GM18508 (cell line): ENCODE measurements at regions not wholly inside any gene's neighbourhood (a gene's known extent, or its start where the extent isn't known, plus 50 kb on each side); places are given as distances from the start of the nearest gene placed in this dataset.
A peak's percentile ranks its signal among the peaks of the same experiment; 100 is the strongest.
"Not testable (repeated sequence)": the region's sequence is repeated elsewhere in the genome, so short reads cannot be mapped to it uniquely, and the experiment has no call there.

ENCODE experiments used
- ATAC-seq: cut with Tn5 transposase; IDR thresholded peaks from one replicate; pipeline ENCODE4 v1.9.1; 2021; ENCODE audit warnings: moderate number of reproducible peaks; ENCODE audit not compliant: insufficient read depth, unreplicated experiment

DNA sequence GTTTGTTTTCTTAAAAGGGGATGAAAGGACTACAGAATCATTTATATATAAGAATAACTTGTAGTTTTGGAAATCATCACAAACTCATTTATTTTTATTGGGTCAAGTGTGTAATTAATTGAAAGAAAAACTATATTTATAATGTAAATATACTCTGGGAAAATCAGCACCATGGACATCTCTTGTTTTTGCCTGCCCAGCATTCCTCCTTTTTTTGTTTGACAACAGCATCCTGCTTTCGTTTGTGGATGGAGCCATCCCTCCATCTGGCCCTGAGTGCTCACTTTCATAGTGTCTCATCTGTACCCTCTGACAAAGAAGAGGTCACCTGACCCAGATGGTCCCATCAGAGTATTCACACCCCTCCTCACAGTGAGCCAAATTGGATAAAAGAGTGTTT, 308.2 kb upstream of the HTR1E start:
- ATAC-seq = no peak

DNA sequence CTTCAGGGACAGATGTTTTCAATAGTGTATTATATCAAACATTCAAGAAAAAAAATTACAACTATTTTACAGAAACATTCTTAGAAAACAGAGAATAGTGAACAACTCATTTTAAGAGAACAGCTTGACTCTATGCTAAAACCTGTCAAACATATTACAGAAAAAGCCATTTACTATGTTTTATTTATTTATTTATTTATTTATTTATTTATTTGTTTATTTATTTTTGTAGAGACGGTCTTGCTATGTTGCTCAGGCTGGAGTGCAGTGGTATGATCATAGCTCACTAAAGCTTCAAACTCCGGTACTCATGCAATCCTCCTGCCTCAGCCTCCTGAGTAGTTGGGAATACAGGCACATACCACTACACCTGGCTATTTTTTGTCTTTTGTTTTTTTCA, 317.9 kb upstream of the HTR1E start:
- ATAC-seq = no peak

DNA sequence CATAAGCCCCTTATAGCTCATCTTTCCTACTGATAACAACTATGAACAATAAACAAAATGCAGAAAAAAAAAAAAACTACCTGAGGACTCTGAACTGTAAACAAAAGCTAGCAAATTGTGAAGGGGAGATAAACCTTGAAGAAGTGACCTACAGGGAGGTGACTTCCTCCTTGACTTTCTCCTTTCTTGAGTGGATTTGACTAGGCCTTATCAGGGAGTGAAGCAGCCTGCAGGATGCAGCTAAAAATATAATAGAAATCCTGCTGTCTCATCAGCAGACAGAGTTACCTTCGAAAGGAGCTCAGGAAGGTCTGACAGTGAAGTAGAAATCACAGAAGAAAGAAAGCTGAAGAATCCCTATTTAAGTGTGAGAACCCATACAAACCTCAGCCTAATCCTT, 322.0 kb upstream of the HTR1E start:
- no peak for ATAC-seq

DNA sequence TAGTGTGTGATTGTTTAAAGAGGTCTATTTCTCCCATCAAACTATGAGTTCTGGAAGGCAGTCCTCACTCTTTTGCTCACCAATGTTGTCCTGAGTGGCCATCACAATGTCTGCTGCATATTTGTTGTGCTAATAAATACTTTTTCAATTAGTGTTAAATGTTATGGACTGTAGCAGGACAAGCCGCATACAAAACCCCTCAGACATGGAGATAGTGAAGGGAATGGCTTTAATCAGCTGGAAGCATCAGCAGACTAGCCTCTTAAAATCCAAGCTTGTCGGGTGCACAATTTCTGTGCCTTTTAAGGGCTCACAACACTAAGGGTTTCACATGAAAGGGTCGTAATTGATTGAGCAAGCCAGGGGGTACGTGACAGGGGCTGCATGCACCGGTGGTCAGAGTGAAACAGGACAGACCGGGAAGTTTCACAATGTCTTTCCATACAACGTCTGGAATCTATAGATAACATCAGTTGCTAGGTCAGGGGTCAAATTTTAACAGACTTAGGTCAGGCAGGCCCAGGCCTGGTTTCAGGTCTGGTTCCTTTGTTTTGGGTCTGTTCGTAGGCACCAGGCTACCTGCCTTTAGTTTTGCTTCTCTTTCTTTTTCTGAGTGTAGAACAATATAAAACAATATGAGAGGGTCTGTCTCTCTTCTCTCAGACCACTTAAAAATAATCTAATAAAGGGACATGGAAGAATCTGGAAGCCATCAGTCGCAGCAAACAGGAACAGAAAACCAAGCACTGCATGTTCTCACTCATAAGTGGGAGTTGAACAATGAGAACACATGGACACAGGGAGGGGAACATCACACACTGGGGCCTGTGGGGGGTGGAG, 327.6 kb upstream of the HTR1E start:
- ATAC-seq = no peak

DNA sequence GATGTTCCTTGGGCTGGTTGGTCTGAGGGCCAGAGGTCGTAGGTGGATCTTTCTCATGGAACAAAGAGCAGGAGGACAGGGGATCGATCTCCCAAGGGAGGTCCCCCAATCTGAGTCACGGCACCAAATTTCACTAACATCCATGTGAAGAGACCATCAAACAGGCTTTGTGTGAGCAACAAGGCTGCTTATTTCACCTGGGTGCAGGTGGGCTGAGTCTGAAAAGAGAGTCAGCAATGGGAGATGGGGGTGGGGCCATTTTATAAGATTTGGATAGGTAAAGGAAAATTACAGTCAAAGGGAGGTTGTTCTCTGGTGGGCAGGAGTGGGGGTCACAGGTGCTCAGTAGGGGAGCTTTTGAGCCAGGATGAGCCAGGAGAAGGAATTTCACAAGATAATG, 334.0 kb upstream of the HTR1E start:
- ATAC-seq = not testable (repeated sequence)

DNA sequence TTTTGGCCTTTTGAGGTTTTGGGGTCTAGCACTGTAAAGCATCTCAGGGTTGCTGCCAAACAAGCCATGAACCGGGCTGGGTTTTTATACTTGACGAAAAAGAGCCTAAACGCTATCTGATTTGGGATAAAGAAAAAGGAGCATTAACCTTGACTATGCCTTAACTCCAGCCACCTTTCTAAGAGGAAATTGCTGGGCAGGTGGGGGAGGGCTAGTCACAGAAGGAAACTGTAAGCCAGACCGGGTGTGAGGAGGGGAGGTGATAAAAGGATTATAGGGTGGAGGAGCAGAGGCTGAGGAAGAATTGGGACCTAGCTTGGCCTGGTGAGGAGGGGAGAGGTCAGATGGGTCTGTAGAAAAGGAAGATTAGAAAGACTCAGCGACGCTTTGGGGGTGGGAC, 335.2 kb upstream of the HTR1E start:
- ATAC-seq = not testable (repeated sequence)

DNA sequence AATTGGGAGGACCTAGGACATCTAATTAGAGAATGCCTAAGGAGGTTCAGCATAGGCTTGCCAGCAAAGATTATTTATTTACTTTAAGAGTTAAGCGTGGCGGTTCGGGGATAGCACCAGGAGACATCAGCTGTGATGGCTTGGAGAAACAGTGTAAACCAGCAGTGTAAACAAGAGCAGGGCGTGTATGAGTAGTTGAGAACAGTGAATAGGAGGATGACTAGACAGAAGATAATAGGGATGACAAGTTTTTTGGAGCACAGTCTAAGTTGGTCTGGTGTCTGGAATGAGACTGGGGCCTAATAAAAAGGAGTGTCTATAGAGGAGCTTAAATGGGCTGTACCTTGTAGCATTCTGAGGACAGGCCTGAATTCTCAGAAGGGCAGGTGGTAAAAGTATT, 338.4 kb upstream of the HTR1E start:
- ATAC-seq = not testable (repeated sequence)

DNA sequence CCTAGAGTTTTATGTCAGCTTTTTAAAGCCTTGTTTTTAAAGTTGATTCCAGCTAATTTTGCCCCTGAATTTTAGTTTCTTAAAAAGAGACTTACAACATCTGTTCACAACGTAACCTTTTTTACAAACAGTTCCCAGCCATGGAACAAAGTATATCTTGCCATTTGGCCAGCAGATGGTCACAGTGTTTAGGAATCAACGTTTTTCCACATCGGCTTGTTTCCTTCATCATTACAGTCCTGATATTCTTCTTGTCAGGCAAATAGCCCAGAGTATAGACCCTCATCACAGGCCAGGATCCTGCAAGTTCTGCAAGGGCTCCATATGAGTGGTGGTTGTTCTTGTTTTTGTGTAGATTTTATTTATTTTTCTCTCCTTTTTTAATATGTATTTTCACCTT, 341.7 kb upstream of the HTR1E start:
- no peak for ATAC-seq

DNA sequence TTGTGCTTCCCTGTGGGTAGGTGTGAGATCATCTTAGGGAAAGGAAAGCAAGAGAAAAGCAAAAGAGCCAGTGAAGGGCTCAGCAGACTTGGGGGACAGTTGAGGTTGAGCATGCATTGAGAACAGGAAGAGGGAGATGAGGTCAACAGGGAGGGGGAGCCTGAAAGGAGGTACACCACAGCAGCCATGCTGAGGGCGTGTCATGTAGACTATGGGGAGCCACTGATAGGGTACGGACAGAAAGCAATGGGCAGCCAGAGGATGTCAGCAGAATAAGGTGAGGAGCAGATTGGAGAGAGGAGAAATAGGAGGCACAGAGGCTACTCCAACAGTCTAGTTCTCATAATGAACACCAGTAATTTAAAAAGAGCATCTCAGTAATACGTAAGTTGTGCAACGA, 351.1 kb upstream of the HTR1E start:
- ATAC-seq = no peak

DNA sequence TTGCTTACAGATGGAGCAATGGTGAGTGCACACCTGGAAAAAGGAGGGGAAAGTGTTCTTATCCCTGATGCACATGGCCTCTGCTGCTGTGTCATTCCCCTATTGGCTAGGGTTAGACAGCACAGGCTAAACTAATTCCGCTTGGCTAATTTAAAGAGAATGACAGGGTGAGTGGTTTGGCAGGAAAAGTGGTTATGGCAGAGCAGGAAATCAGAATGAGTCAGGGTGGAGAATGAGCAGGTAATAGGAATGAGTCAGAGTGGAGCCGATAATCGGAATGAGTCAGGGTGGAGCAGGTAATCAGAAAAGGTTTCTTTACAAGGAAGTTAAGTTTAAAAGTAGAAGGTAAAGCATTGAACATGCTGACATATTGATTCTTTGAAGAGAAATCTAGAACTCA, 355.5 kb upstream of the HTR1E start:
- ATAC-seq = no peak

DNA sequence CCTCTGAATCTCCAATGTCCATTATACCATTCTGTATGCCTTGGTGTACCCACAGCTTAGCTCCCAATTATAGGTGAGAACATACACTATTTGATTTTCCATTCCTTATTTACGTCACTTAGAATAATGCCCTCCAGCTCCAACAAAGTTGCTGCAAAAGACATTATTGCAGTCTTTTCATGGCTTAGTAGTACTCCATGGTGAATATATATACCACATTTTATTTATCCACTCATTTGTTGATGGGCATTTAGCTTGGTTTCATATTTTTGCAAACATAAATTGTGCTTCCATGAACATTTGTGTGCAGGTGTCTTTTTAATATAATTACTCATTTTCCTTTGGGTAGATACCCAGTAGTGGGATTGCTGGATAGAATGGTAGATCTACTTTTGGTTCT, 374.1 kb upstream of the HTR1E start:
- no peak for ATAC-seq

DNA sequence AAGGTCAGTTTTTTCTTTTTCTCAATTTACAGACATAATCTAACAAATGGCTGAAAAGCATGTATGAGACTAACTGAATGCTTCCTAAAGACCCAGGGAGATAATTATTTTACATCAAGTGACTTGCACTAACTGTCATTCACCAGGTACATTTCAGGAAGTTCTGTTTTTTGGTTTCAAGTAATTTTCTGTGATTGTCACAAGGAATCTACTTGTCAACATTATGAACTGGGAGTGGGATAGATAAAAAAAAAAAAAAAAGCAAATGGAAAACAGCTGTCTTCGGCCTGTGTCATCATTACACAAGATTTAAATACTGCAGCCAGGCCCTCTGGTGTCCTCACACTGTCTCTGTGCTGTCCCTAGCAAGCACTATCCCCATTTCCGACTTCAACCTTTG, 379.0 kb upstream of the HTR1E start:
- no peak for ATAC-seq

DNA sequence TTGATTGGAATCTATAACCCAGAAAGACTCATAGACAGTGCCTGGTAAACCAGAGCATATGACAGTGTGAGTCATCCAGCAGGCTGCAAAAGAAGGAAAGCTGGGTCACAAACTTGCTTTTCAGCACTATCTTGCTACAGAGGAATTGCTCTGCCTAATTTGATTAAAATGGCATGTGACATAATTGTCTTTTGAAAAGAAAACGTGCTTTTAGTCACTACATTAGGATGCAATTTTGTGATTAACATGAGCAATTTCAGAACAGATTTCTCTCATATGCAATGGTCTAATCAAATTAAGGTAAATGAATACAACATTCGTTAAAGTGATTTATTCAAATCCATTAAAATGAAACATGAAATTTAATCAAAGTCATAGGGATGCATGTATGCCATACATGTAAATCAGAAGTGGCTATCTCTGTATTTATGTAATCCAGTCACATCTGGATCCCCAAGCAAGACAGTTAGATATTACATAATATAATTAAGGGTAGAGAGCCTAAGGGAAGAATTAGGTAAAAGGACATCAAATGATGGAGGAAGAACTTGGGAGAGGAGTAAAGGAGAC, 400.0 kb upstream of the HTR1E start:
- ATAC-seq = no peak

DNA sequence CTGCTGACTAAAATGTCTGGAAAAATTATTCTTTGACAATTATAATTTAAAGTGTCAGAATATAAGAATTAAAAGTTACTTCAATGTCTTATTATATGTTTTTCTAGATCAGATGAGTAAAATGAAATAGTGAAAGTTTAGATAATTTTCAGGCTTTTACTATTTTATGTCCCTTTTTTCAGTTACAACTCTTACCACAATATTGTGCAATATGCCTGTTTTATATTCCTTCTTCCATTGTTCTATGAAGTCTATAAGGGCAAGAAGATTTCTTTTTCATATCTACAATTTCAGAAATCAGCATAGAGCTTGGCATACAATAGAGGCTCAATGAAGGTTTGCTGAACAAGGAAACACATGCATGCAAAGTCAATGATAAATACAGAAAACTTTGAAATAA, 401.2 kb upstream of the HTR1E start:
- no peak for ATAC-seq

DNA sequence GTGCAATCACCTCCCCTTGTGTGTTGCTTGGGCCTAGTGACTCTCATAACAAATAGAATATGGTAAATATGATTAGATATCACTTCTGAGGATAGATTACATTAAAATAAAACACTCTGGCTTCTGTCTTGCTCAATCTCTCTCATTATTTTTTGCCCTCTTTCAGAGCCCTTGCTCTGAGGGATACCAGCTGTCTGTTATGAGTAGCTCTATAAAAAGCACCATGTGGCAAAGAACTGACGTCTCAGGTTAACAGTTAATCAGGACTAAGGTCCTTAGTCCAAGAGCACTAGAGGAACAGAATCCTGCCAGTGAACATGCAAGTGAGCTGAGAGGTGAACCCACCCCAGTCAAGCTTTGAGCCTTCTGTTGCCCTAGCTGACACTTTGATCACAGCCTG, 402.2 kb upstream of the HTR1E start:
- no peak for ATAC-seq

DNA sequence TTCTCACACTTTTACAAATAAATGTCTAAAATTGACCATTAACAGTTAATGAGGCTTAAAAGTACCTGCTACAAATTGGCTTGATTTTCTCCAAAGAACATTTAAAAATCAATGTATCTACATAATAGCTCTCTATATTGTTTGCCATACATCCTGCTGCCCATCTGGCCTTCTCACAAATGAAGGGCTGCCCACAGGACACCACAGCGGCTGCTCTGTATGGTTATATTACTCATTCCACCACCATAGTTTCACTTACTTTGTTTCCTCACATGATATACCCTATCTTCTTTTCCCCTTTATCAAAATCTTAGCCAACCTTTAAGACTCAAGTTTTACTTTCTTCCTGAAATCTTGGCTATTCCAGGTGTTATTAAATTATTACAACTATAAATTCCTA, 407.7 kb upstream of the HTR1E start:
- ATAC-seq = no peak

DNA sequence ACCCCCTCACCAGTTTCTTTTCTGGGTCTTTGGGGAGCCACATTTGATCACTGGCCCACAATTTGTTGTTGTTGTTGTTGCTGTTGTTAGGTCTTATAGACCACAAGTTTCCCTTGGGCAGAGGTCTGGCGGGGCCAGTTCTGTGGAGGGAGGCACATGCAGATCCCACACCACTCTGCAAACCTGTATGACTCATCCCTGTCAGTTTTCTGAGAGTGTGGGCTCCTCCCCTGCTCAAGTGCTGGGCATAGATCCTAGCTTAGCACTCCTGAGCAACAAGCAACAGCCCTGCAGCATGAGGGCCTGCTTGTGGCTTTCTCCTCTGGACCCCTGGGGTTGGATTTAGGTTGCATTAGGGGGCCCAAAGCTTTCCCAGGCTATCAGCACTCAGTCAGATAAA, 411.1 kb upstream of the HTR1E start:
- ATAC-seq = no peak

DNA sequence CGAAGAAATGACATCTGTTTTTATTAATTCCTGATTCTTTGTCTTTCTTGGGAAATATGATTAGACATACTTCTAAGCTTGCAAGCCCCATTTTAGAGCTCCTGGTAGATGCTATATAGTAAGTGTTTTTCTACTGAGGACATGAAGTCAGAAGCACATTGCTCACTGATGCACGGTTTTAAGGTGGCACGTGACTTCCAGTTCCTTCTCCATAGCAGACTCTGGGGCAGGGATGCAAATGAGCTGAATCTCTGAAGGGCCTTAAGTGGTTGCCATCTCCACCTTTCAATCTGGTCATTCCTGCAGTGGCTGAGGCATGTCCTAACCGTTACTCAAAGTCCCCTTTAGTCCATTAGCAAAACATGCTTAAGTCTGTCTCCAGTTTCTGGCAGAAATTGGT, 421.2 kb upstream of the HTR1E start:
- peak; percentile 51 for ATAC-seq

DNA sequence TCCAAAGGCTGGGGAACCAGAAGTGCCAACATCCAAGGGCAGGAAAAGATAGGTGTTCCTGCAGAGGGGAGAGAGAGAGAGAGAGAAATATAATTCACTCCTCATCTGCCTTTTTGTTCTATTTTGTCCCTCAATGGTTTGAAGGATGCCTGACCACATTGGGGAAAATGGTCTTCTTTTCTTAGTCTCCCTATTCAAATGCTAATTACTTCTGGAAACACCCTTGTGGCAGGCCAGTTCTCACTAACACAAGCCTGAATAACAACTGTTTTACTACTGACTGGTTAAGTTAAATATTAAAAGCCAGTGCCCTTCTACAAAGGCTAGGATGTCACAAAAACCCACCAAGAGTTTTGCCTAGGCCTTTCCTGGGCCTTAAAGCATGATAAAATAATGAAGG, 425.4 kb upstream of the HTR1E start:
- ATAC-seq = no peak

DNA sequence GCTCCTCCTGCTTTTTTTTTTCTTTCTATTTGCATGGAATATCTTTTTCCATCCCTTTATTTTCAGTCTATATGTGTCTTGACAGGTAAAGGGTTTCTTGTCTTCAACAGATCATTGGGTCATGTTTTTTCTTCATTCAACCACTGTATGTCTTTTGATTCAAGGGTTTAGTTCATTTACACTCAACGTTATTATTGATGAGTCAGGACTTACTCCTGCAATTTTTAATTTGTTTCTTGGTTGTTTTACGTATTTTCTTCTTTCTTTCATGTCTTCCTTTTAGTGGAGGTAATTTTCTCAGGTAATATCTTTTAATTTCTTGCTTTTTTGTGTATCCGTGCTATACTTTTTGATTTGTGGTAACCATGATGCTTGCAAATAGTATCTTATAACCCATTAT, 429.1 kb upstream of the HTR1E start:
- no peak for ATAC-seq

DNA sequence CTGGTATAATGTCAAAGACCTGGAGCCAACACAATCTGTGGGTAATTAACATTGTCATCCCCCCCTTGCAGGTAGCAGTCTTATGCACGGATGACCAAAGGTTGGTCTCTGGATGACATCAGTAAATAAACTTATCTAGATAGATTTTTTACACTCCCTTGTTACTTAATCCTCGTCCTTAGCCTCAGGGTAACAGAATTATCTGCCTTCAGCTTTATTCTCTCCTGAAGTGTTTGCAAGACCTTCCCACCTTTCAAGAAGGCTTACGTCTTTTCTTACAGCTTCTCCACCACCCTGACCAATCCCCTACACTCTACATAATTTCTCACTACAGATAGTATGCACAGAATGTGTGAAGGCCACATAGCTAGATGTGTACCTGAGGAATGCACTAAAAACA, 434.8 kb upstream of the HTR1E start:
- ATAC-seq = no peak

DNA sequence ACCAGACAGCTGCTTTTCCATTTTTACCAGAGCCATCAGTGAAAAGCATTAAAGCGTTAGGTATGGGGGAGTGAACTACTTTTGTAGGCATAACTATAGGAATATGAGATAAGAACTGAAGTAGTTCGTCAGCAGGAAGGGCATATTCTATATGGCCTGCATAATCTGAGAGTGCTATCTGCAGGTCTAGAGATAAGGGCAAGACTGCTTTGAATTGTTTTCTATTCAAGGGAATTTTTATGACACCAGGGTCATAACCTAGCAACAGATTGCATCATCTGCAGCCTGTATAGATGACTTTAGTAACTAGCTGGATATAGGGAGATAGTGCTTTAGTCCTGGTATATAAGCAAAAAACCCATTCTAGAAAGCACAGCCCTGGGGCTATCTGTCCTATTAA, 437.3 kb upstream of the HTR1E start:
- no peak for ATAC-seq
